ENCODE measurements at regions not wholly inside any gene's neighbourhood (a gene's known extent, or its start where the extent isn't known, plus 50 kb on each side); places are given as distances from the start of the nearest gene placed in this dataset.
"Not testable (repeated sequence)": the region's sequence is repeated elsewhere in the genome, so short reads cannot be mapped to it uniquely, and the experiment has no call there.

DNA sequence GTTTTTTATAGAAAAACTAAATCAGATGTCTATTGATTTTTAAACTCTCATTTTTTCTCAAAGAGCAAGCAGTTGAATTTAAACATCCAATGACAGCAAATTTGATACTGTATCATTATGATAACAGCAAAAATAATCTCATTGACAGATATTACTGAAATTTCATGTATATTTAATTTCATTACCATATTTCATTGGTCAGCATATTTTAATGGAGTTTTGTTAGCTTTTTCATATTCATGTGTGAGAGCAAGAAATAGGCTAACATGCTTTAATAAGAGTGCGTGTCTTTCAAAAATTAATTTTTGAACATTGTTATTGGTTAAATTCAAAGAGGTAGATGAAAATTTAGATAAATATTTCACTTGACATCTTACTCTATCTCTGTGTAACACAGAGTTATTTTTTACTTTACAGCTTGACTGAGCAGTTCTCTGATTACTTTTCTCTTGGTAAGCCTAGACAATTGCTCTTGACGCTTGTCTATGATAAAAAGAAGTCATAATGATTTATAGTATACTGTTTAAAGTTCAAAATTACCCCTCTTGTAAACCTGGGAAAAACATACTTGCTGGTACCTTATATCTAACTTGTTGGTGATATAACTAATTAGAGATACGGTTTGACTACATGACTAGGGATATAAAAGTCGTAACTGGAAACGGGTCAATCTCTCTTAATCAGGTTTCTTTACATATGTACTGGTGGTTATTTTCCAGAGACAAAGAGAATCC is 732.3 kb upstream of the NCAM2 start:
- H3K27ac ChIP-seq (ENCODE audit: low read length): no peak overlapping the region
- peak; percentile 3 to 71 for DNase-seq

DNA sequence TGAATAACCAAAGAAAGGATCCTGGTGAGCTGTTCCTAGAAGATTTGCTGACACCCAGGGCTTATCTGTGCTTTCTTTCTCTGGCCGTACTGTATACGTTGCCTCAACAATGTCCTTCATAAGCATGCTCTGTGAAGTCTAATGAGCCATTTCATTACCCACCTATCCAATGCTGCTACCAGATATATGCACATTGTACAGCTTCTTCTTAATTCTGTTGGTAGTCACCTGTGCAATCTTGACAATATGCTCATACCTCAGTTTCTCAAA is 731.8 kb upstream of the NCAM2 start:
- H3K4me3 ChIP-seq (ENCODE audit: low read length): no peak overlapping the region
- no peaks in the 10 kb centered on the region for H3K36me3 ChIP-seq (ENCODE audit: control insufficient read depth, insufficient read depth, low read length)
- H3K27ac ChIP-seq (ENCODE audit: low read length): no peak overlapping the region
- WGBS (ENCODE audit: insufficient coverage, low lambda C conversion rate): no CpG with 5 or more reads among the region's 2 CpGs
- no peaks in the 10 kb centered on the region for H3K27me3 ChIP-seq (ENCODE audit: control insufficient read depth, insufficient read depth, low read length)
- DNase-seq: no peak
- no peaks in the 10 kb centered on the region for H3K9me3 ChIP-seq (ENCODE audit: control insufficient read depth, low read depth, low read length)
- peaks cover 2% of the 10 kb centered on the region for H3K4me1 ChIP-seq (ENCODE audit: control insufficient read depth, insufficient read depth, low read length)

More for the DNA sequence above, 732.3 kb upstream of the NCAM2 start:
- Histone ChIP-seq H3K36me3 (ENCODE audit: control insufficient read depth, insufficient read depth, low read length) (no peaks in the 10 kb centered on the region), H3K9me3 (ENCODE audit: control insufficient read depth, low read depth, low read length) (no peaks in the 10 kb centered on the region), H3K27me3 (ENCODE audit: control insufficient read depth, insufficient read depth, low read length) (no peaks in the 10 kb centered on the region), H3K4me3 (ENCODE audit: low read length) (no peak overlapping the region), H3K4me1 (ENCODE audit: control insufficient read depth, insufficient read depth, low read length) (peaks cover 2% of the 10 kb centered on the region)
- WGBS (ENCODE audit: insufficient coverage, low lambda C conversion rate): 45% methylated on average over 1 of the region's 5 CpGs

DNA sequence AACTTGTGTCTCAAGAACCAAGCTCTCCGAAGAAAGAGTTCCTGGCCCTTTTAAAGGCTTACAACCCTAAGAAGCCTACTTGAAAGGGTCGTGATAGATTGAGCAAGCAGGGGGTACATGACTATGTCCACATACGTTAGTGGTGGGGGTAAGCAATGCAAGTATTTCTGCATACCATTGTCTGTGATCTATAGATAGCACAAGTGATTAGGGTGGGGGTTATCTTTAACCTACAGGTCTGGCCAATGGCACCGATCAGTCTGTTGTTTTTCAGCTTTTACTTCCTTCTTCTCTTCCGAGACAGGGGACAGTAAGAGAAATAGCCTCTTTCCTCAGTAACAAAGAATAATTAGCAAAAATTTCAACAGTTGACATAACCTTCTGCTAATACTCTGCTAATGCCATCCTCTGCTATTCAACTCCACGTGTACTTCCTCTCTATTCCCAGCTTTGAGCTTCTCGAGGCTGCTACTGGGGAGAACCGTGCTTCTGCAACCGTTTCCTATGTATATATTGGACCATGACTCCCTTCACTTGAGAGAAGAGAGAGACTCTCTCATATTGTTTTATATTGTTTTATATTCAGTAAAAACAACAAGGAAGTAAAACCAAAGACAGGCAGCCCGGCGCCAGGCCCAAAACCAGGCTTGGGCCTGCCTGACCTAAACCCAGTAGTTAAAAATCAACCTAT is 727.7 kb upstream of the NCAM2 start:
- WGBS (ENCODE audit: insufficient coverage, low lambda C conversion rate): 80% methylated on average over 1 of the region's 11 CpGs
- H3K4me1 ChIP-seq (ENCODE audit: control insufficient read depth, insufficient read depth, low read length): peaks cover 2% of the 10 kb centered on the region
- no peaks in the 10 kb centered on the region for H3K36me3 ChIP-seq (ENCODE audit: control insufficient read depth, insufficient read depth, low read length)
- H3K27ac ChIP-seq (ENCODE audit: low read length): no peak overlapping the region
- peaks cover 3% of the 10 kb centered on the region for H3K9me3 ChIP-seq (ENCODE audit: control insufficient read depth, low read depth, low read length)
- no peaks in the 10 kb centered on the region for H3K27me3 ChIP-seq (ENCODE audit: control insufficient read depth, insufficient read depth, low read length)
- DNase-seq: no peak
- H3K4me3 ChIP-seq (ENCODE audit: low read length): no peak overlapping the region

- Histone ChIP-seq H3K9me3 (ENCODE audit: control insufficient read depth, low read depth, low read length) (peaks cover 3% of the 10 kb centered on the region), H3K27me3 (ENCODE audit: control insufficient read depth, insufficient read depth, low read length) (no peaks in the 10 kb centered on the region), H3K4me3 (ENCODE audit: low read length) (no peak overlapping the region), H3K36me3 (ENCODE audit: control insufficient read depth, insufficient read depth, low read length) (no peaks in the 10 kb centered on the region), H3K27ac (ENCODE audit: low read length) (no peak overlapping the region), H3K4me1 (ENCODE audit: control insufficient read depth, insufficient read depth, low read length) (peaks cover 2% of the 10 kb centered on the region)
- no peak for DNase-seq
- WGBS (ENCODE audit: insufficient coverage, low lambda C conversion rate): 65% methylated on average over 3 of the region's 5 CpGs
These were observed 725.3 kb upstream of the NCAM2 start for GRCh38 chr21:20272791-20273362.

DNA sequence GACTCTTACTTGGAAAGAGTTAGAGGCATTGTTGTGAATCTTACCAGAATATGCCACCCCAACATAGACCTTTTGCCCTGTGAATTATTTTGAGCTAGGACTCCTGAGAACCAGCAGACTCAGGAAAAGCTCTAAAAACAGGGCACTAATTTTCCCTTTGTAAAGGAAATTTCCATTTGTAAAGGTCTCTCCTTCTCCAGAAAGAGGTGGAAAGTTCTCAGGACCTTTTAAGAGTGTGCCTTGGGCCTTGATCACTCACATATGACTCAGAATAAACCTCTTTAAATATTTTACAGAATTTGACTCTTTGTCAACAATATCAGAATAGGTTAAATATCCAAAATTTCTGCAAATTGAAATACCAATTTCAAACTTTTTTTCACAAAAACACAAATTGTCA is 721.8 kb upstream of the NCAM2 start:
- no peak overlapping the region for H3K27ac ChIP-seq (ENCODE audit: low read length)
- peaks cover 3% of the 10 kb centered on the region for H3K9me3 ChIP-seq (ENCODE audit: control insufficient read depth, low read depth, low read length)
- no peak for DNase-seq
- no peaks in the 10 kb centered on the region for H3K4me1 ChIP-seq (ENCODE audit: control insufficient read depth, insufficient read depth, low read length)
- H3K27me3 ChIP-seq (ENCODE audit: control insufficient read depth, insufficient read depth, low read length): no peaks in the 10 kb centered on the region
- no peak overlapping the region for H3K4me3 ChIP-seq (ENCODE audit: low read length)
- no peaks in the 10 kb centered on the region for H3K36me3 ChIP-seq (ENCODE audit: control insufficient read depth, insufficient read depth, low read length)

DNA sequence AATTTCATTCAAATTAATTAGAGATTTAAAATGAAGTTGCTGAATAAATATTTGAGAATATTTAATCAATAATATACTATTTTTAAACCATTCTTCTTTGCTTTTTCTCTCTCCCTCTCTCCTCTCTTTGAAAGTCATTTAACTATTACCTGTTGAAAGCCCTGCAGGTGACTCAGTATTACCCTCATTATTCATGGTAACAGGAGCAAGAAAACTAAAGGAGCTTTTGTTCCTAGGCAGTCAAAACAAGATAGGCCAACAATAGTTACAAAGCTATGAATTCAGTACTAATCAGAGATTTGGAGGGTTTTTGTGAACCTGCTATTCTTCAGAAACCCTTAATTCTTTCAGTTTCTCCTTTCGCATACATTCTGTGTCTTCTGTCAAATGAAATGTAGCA is 721.3 kb upstream of the NCAM2 start:
- Histone ChIP-seq H3K27ac (ENCODE audit: low read length) (no peak overlapping the region), H3K36me3 (ENCODE audit: control insufficient read depth, insufficient read depth, low read length) (no peaks in the 10 kb centered on the region), H3K9me3 (ENCODE audit: control insufficient read depth, low read depth, low read length) (peaks cover 3% of the 10 kb centered on the region), H3K27me3 (ENCODE audit: control insufficient read depth, insufficient read depth, low read length) (no peaks in the 10 kb centered on the region), H3K4me1 (ENCODE audit: control insufficient read depth, insufficient read depth, low read length) (no peaks in the 10 kb centered on the region), H3K4me3 (ENCODE audit: low read length) (no peak overlapping the region)
- no peak for DNase-seq
- WGBS (ENCODE audit: insufficient coverage, low lambda C conversion rate): no CpG with 5 or more reads among the region's 1 CpG

GRCh38 chr21:20283836-20284235 is 714.4 kb upstream of the NCAM2 start:
- Histone ChIP-seq H3K4me1 (ENCODE audit: control insufficient read depth, insufficient read depth, low read length) (no peaks in the 10 kb centered on the region), H3K27ac (ENCODE audit: low read length) (no peak overlapping the region), H3K9me3 (ENCODE audit: control insufficient read depth, low read depth, low read length) (no peaks in the 10 kb centered on the region), H3K27me3 (ENCODE audit: control insufficient read depth, insufficient read depth, low read length) (no peaks in the 10 kb centered on the region), H3K4me3 (ENCODE audit: low read length) (no peak overlapping the region), H3K36me3 (ENCODE audit: control insufficient read depth, insufficient read depth, low read length) (no peaks in the 10 kb centered on the region)
- WGBS (ENCODE audit: insufficient coverage, low lambda C conversion rate): 100% methylated on average over 1 of the region's 1 CpG
- DNase-seq: no peak

DNA sequence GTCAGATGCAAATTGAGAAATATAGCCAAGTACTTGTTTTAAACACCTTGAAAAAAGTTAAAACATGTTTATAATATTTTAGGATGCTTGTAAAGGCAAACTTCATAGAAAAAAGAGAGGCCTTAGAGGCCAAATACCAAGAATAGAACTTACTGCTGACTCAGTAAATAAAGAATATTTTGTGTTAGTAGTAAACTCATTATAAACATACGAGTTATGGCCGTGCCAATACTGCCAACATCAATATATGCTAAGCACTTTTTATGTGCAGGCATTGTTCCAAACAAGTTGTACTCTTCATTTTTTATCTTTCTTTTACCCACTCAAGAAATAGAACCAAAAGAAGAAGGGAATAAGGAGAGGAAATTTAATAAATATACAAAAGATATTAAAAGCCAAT is 705.9 kb upstream of the NCAM2 start:
- Histone ChIP-seq H3K27ac (ENCODE audit: low read length) (no peak overlapping the region), H3K4me3 (ENCODE audit: low read length) (no peak overlapping the region), H3K27me3 (ENCODE audit: control insufficient read depth, insufficient read depth, low read length) (no peaks in the 10 kb centered on the region), H3K4me1 (ENCODE audit: control insufficient read depth, insufficient read depth, low read length) (no peaks in the 10 kb centered on the region), H3K9me3 (ENCODE audit: control insufficient read depth, low read depth, low read length) (no peaks in the 10 kb centered on the region), H3K36me3 (ENCODE audit: control insufficient read depth, insufficient read depth, low read length) (no peaks in the 10 kb centered on the region)
- no peak for DNase-seq
- WGBS (ENCODE audit: insufficient coverage, low lambda C conversion rate): 89% methylated on average over 2 of the region's 2 CpGs

DNA sequence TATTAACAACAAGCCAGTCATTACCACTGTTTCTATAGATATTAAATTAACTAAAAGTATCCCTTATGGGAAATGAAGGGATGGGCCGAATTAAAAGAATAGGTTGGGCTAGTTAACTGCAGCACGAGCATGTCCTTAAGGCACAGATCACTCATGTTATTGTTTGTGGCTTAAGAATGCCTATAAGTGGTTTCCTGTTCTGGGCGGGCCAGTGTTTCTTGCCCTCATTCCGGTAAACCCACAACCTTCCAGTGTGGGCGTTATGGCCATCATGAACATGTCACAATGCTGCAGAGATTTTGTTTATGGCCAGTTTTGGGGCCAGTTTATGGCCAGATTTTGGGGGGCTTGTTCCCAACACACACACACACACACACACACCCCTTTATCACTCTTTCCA is 705.4 kb upstream of the NCAM2 start:
- not testable (repeated sequence) for H3K36me3 ChIP-seq (ENCODE audit: control insufficient read depth, insufficient read depth, low read length); DNase-seq; H3K27ac ChIP-seq (ENCODE audit: low read length); H3K4me1 ChIP-seq (ENCODE audit: control insufficient read depth, insufficient read depth, low read length); H3K9me3 ChIP-seq (ENCODE audit: control insufficient read depth, low read depth, low read length); H3K4me3 ChIP-seq (ENCODE audit: low read length); H3K27me3 ChIP-seq (ENCODE audit: control insufficient read depth, insufficient read depth, low read length)
- WGBS (ENCODE audit: insufficient coverage, low lambda C conversion rate): no CpG with 5 or more reads among the region's 5 CpGs

- no peak for DNase-seq
- no peaks in the 10 kb centered on the region for H3K4me1 ChIP-seq (ENCODE audit: control insufficient read depth, insufficient read depth, low read length)
- H3K27me3 ChIP-seq (ENCODE audit: control insufficient read depth, insufficient read depth, low read length): no peaks in the 10 kb centered on the region
- H3K36me3 ChIP-seq (ENCODE audit: control insufficient read depth, insufficient read depth, low read length): no peaks in the 10 kb centered on the region
- 71% methylated on average over 1 of the region's 1 CpG for WGBS (ENCODE audit: insufficient coverage, low lambda C conversion rate)
- H3K27ac ChIP-seq (ENCODE audit: low read length): no peak overlapping the region
- no peaks in the 10 kb centered on the region for H3K9me3 ChIP-seq (ENCODE audit: control insufficient read depth, low read depth, low read length)
- no peak overlapping the region for H3K4me3 ChIP-seq (ENCODE audit: low read length)
These were observed 696.8 kb upstream of the NCAM2 start for GRCh38 chr21:20301395-20301794.

- no peak for DNase-seq
- Histone ChIP-seq H3K9me3 (ENCODE audit: control insufficient read depth, low read depth, low read length) (no peaks in the 10 kb centered on the region), H3K27ac (ENCODE audit: low read length) (no peak overlapping the region), H3K4me3 (ENCODE audit: low read length) (no peak overlapping the region), H3K27me3 (ENCODE audit: control insufficient read depth, insufficient read depth, low read length) (no peaks in the 10 kb centered on the region), H3K4me1 (ENCODE audit: control insufficient read depth, insufficient read depth, low read length) (no peaks in the 10 kb centered on the region), H3K36me3 (ENCODE audit: control insufficient read depth, insufficient read depth, low read length) (no peaks in the 10 kb centered on the region)
- no CpG with 5 or more reads among the region's 6 CpGs for WGBS (ENCODE audit: insufficient coverage, low lambda C conversion rate)
These were observed 696.1 kb upstream of the NCAM2 start for GRCh38 chr21:20302084-20302483.
